ENCODE measurements at regions not wholly inside any gene's neighbourhood (a gene's known extent, or its start where the extent isn't known, plus 50 kb on each side); places are given as distances from the start of the nearest gene placed in this dataset.

DNA sequence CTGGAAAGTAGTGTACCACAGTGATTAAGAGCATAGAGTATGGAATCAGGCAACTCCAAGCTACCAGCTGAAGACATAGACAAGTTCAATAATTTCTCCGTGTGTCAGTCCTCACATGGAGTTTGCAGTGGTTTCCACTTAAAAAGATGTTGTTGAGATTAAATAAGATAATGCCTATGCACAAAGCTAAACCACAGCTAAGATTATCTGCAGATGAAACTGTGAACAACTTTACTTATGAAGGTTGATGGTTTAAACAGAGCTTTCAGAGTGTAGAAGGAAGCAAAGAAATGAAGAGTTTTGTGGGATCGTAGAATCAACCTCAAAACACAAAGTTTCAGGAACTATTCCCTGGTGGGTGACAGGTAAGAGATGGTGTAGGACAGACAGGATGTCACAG is 223.5 kb upstream of the IL12B start:
- DNase-seq (ENCODE audit: low spot score, unreplicated experiment), result no peak
- no peak for TF ChIP-seq CTCF (IDR thresholded peaks at IDR 0.05; ENCODE audit: unreplicated experiment)
- Mint-ChIP-seq H3K4me3 (ENCODE audit: low read depth) (no peak overlapping the region), H3K9me3 (ENCODE audit: low read depth) (peaks cover 4% of the 10 kb centered on the region), H3K36me3 (ENCODE audit: insufficient read depth) (no peaks in the 10 kb centered on the region), H3K27ac (no peak overlapping the region), H3K27me3 (peaks cover under 1% of the 10 kb centered on the region), H3K4me1 (ENCODE audit: low read depth) (no peaks in the 10 kb centered on the region)

DNA sequence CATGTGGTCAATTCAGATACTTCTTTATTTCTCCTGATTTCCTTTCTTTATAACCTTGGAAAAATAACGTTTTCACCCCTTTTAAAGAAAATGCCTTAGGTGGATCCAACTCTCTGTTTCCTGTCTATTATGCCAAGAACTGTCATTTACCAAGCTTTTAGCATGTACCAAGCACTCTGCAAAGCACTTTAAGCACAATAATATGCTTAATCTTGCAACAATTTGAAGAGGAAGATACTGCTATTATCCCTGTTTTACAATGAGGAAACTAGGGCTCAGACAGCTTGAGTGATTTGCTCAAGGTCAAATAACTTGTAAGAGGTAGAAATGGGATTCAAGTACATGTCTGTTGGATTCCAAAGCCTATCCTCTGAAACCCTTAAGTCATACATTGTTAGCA is 224.8 kb upstream of the IL12B start:
- Mint-ChIP-seq H3K9me3 (ENCODE audit: low read depth) (peaks cover 4% of the 10 kb centered on the region), H3K4me1 (ENCODE audit: low read depth) (peaks cover 1% of the 10 kb centered on the region), H3K27me3 (peaks cover 6% of the 10 kb centered on the region), H3K36me3 (ENCODE audit: insufficient read depth) (no peaks in the 10 kb centered on the region), H3K27ac (no peak overlapping the region), H3K4me3 (ENCODE audit: low read depth) (no peak overlapping the region)
- no peak for DNase-seq (ENCODE audit: low spot score, unreplicated experiment)
- TF ChIP-seq CTCF (IDR thresholded peaks at IDR 0.05; ENCODE audit: unreplicated experiment), result no peak

DNA sequence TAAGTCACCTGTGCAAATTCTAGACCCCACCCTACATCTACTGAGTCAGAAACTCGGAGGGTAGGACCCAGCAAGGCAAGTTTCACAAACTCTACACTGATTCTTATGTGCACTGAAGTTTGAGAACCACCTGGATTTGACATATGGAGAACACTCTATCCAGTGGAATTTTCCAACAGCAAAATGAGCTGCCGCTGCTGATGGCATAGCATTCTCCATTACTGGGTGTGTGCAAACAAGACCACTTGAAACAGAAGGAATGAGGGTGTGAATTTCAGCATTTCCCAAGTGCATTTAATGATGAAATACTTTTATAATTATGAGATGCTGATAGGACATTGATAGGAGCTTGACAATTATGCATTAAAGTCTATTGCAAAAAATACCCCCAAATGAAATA is 229.1 kb upstream of the IL12B start:
- DNase-seq (ENCODE audit: low spot score, unreplicated experiment), result no peak
- Mint-ChIP-seq H3K4me3 (ENCODE audit: low read depth) (no peak overlapping the region), H3K4me1 (ENCODE audit: low read depth) (peaks cover 4% of the 10 kb centered on the region), H3K27me3 (peaks cover 24% of the 10 kb centered on the region), H3K36me3 (ENCODE audit: insufficient read depth) (no peaks in the 10 kb centered on the region), H3K9me3 (ENCODE audit: low read depth) (no peaks in the 10 kb centered on the region), H3K27ac (no peak overlapping the region)
- TF ChIP-seq CTCF (IDR thresholded peaks at IDR 0.05; ENCODE audit: unreplicated experiment), result no peak

DNA sequence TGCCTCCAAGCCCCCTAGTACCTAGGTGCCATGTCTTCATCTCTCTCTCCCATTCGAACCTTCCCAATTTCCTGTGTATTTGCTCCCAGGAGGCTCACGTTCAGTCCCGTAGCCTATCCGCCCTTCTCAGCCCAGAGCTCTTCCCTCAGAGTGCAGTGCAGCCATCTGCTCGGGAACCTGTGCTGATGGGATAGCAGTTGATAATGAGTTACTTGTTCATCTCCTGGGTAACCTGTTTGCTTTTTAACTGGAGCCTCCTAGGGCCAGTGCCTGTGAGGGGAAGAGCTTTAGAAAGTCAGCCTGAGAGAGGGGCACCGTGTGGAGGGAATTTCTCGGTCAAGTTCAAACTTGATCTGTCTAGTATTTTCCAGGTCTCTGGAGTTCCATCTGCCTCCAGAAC is 229.8 kb upstream of the IL12B start:
- H3K27ac Mint-ChIP-seq, result no peak overlapping the region
- H3K27me3 Mint-ChIP-seq, result peaks cover 24% of the 10 kb centered on the region
- H3K4me3 Mint-ChIP-seq (ENCODE audit: low read depth), result no peak overlapping the region
- H3K36me3 Mint-ChIP-seq (ENCODE audit: insufficient read depth), result no peaks in the 10 kb centered on the region
- H3K4me1 Mint-ChIP-seq (ENCODE audit: low read depth), result peaks cover 4% of the 10 kb centered on the region
- no peak for TF ChIP-seq CTCF (IDR thresholded peaks at IDR 0.05; ENCODE audit: unreplicated experiment)
- H3K9me3 Mint-ChIP-seq (ENCODE audit: low read depth), result no peaks in the 10 kb centered on the region
- no peak for DNase-seq (ENCODE audit: low spot score, unreplicated experiment)

- H3K27ac Mint-ChIP-seq, result no peak overlapping the region
- H3K36me3 Mint-ChIP-seq (ENCODE audit: insufficient read depth), result no peaks in the 10 kb centered on the region
- DNase-seq (ENCODE audit: low spot score, unreplicated experiment), result no peak
- TF ChIP-seq CTCF (IDR thresholded peaks at IDR 0.05; ENCODE audit: unreplicated experiment), result no peak
- H3K4me3 Mint-ChIP-seq (ENCODE audit: low read depth), result no peak overlapping the region
- peaks cover 6% of the 10 kb centered on the region for H3K4me1 Mint-ChIP-seq (ENCODE audit: low read depth)
- peaks cover 37% of the 10 kb centered on the region for H3K27me3 Mint-ChIP-seq
- no peaks in the 10 kb centered on the region for H3K9me3 Mint-ChIP-seq (ENCODE audit: low read depth)
These were observed 233.7 kb upstream of the IL12B start for GRCh38 chr5:159564031-159564430.
